Ishikawa (cell line): ENCODE measurements at regions not wholly inside any gene's neighbourhood (a gene's known extent, or its start where the extent isn't known, plus 50 kb on each side); places are given as distances from the start of the nearest gene placed in this dataset.

ENCODE experiments used
- CEBPB ChIP-seq: IDR thresholded peaks from 2 replicates; pipeline ENCODE4 v1.6.1; 2012
- CREB1 ChIP-seq: IDR thresholded peaks from 2 replicates; pipeline ENCODE4 v1.6.1; 2012; ENCODE audit warnings: low read depth
- EGR1 ChIP-seq: IDR thresholded peaks from 2 replicates; pipeline ENCODE4 v1.6.1; 2012
- EP300 ChIP-seq: IDR thresholded peaks from 2 replicates; pipeline ENCODE4 v1.6.1; 2012; ENCODE audit warnings: borderline replicate concordance
- FOXM1 ChIP-seq: IDR thresholded peaks from 2 replicates; pipeline ENCODE4 v1.6.1; 2012; ENCODE audit warnings: low read depth, borderline replicate concordance
- NFIC ChIP-seq: IDR thresholded peaks from 2 replicates; pipeline ENCODE4 v1.6.1; 2012
- RAD21 ChIP-seq: IDR thresholded peaks from 2 replicates; pipeline ENCODE4 v1.6.1; 2012; ENCODE audit warnings: low read depth
- TAF1 ChIP-seq: IDR thresholded peaks from 2 replicates; pipeline ENCODE4 v1.6.1; 2012; ENCODE audit warnings: low read depth, mild to moderate bottlenecking
- TCF12 ChIP-seq: IDR thresholded peaks from 2 replicates; pipeline ENCODE4 v1.6.1; 2012; ENCODE audit warnings: low read depth
- TEAD4 ChIP-seq: IDR thresholded peaks from 2 replicates; pipeline ENCODE4 v1.6.1; 2012
- USF1 ChIP-seq: IDR thresholded peaks from 2 replicates; pipeline ENCODE4 v1.6.1; 2012
- YY1 ChIP-seq: IDR thresholded peaks from 2 replicates; pipeline ENCODE4 v1.6.1; 2012; ENCODE audit warnings: low read depth
- ZBTB7A ChIP-seq: IDR thresholded peaks from 2 replicates; pipeline ENCODE4 v1.6.1; 2012; ENCODE audit warnings: low read depth
- TF ChIP-seq, protein P1 (sequence below): IDR thresholded peaks from 2 replicates; pipeline ENCODE4 v1.6.1; 2012
- TF ChIP-seq, protein P2 (sequence below): IDR thresholded peaks from 2 replicates; pipeline ENCODE4 v1.6.1; 2012; ENCODE audit warnings: low read depth, mild to moderate bottlenecking

DNA sequence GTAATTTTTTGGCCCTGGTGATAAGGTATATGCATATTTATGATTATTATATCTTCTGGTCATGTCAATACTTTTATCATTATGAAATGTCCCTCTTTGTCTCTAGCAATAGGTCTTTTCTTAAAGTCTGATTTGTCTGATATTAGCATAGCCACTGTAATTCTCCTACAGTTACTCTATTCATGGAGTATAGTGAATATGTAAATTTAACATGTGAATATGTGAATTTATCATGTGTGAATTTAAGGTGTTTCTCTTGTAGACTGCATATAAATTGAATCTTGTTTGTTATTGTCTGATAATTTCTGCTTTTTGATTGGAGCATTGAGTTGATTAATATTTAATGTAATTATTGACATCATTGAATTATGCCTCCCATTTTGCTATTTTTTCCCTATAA, 259.4 kb downstream of the HRH4 start:
- TF ChIP-seq NFIC = no peak
- no peak for TF ChIP-seq EGR1
- TF ChIP-seq TCF12 = no peak
- TF ChIP-seq, protein P1, sequence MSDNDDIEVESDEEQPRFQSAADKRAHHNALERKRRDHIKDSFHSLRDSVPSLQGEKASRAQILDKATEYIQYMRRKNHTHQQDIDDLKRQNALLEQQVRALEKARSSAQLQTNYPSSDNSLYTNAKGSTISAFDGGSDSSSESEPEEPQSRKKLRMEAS = no peak
- TF ChIP-seq, protein P2, sequence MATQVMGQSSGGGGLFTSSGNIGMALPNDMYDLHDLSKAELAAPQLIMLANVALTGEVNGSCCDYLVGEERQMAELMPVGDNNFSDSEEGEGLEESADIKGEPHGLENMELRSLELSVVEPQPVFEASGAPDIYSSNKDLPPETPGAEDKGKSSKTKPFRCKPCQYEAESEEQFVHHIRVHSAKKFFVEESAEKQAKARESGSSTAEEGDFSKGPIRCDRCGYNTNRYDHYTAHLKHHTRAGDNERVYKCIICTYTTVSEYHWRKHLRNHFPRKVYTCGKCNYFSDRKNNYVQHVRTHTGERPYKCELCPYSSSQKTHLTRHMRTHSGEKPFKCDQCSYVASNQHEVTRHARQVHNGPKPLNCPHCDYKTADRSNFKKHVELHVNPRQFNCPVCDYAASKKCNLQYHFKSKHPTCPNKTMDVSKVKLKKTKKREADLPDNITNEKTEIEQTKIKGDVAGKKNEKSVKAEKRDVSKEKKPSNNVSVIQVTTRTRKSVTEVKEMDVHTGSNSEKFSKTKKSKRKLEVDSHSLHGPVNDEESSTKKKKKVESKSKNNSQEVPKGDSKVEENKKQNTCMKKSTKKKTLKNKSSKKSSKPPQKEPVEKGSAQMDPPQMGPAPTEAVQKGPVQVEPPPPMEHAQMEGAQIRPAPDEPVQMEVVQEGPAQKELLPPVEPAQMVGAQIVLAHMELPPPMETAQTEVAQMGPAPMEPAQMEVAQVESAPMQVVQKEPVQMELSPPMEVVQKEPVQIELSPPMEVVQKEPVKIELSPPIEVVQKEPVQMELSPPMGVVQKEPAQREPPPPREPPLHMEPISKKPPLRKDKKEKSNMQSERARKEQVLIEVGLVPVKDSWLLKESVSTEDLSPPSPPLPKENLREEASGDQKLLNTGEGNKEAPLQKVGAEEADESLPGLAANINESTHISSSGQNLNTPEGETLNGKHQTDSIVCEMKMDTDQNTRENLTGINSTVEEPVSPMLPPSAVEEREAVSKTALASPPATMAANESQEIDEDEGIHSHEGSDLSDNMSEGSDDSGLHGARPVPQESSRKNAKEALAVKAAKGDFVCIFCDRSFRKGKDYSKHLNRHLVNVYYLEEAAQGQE = no peak
- no peak for TF ChIP-seq FOXM1
- TF ChIP-seq RAD21 = no peak
- no peak for TF ChIP-seq ZBTB7A
- no peak for TF ChIP-seq CREB1
- no peak for TF ChIP-seq YY1
- no peak for TF ChIP-seq EP300
- TF ChIP-seq TEAD4 = no peak
- TF ChIP-seq TAF1 = no peak
- TF ChIP-seq CEBPB = no peak
- TF ChIP-seq USF1 = no peak

DNA sequence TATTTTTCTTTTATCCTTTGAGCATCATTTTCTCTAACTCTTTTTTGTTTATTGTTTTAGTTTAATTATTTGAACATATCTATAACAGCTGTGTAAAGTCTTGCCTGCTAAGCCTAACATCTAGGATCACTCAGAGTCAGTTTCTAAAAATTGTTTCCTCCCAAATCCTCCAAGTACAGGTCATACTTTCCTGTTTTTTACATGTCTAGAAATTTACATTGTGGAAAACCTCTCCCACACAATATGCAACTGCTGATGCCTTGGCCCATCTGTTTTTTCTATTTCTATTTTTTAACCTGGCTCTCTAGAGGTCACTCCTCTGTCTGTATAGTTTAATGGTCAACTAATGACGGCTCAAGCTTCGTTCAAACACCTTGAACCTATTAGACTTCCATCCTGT, 261.0 kb downstream of the HRH4 start:
- TF ChIP-seq NFIC (no peak), TEAD4 (no peak), USF1 (no peak), FOXM1 (no peak), CREB1 (no peak), YY1 (no peak), EGR1 (no peak), ZBTB7A (no peak), TCF12 (no peak), CEBPB (no peak), TAF1 (no peak), RAD21 (no peak)
- TF ChIP-seq, protein P2 = no peak
- TF ChIP-seq, protein P1 = no peak

DNA sequence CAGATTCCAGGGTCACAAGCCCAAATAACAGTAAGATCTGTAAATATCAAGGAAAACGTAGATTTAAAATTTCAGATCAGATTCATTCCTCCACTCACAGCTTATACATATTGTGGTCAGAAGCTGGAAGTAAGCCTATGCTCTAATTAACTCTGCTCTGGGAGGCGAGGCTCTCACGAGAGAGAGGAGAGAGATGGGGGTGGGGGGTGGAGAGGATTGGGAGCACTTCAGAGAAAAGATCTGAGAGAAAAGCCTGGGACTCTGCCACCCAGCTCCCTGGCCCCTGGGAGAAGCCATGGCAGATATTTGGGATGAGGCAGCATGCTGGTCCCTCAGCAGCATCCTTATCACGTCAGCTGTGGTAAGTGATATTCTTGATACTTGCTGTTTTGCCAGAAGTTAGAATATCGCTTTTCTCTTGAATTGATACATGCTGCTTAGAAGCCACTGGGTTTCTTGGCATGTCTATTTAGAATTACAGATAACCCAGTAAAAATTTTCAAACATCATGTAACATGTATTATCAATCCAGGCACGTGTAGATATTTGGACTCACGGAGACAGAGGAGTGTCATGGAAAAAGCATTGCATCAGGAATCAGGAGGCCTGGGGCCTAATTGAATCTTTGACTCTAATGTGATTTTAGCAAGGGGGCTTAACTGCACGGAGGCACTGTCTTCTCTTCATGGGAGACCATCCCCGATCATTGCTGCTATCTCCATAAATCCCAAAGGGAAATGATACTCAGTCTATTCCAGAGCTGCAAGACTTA, 265.4 kb downstream of the HRH4 start:
- no peak for TF ChIP-seq USF1

- TF ChIP-seq NFIC (no peak), RAD21 (peak; percentile 90)
Observed at GRCh38 chr18:24726727-24727492, 266.5 kb downstream of the HRH4 start.

- no peak for TF ChIP-seq USF1
- no peak for TF ChIP-seq ZBTB7A
- TF ChIP-seq RAD21 = no peak
- TF ChIP-seq, protein P1 = no peak
Observed at GRCh38 chr18:24727685-24728084, 267.2 kb downstream of the HRH4 start.
